SU-DHL-6 (cell line): ENCODE measurements at regions not wholly inside any gene's neighbourhood (a gene's known extent, or its start where the extent isn't known, plus 50 kb on each side); places are given as distances from the start of the nearest gene placed in this dataset.
"Not testable (repeated sequence)": the region's sequence is repeated elsewhere in the genome, so short reads cannot be mapped to it uniquely, and the experiment has no call there.

Experiments
- CTCF ChIP-seq: fragments of 200-600 bp; sonication (generic); IDR thresholded peaks from one replicate; pipeline ENCODE4 v1.5.1; 2017; ENCODE audit warnings: antibody characterized with exemption, mild to moderate bottlenecking, low read length, moderate library complexity; ENCODE audit not compliant: insufficient read depth, poor library complexity, severe bottlenecking
- EZH2phosphoT487 ChIP-seq: fragments of 200-600 bp; sonication (generic), shearing (Covaris generic); conservative IDR thresholded peaks from 2 replicates; pipeline ENCODE4 v1.6.1; 2018; ENCODE audit warnings: mild to moderate bottlenecking, antibody characterized with exemption, low read length, moderate library complexity, mixed read lengths

- TF ChIP-seq CTCF, EZH2phosphoT487: not testable (repeated sequence)
Measured at GRCh38 chr2:87397276-87398065, 350.4 kb upstream of the PLGLB2 start.
